CD4-positive, alpha-beta T cell treated with Interleukin-17A for 1 hour (primary cell): ENCODE measurements at regions not wholly inside any gene's neighbourhood (a gene's known extent, or its start where the extent isn't known, plus 50 kb on each side); places are given as distances from the start of the nearest gene placed in this dataset.
"Not testable (repeated sequence)": the region's sequence is repeated elsewhere in the genome, so short reads cannot be mapped to it uniquely, and the experiment has no call there.

Experiments
- DNase-seq: peaks from one replicate; pipeline ENCODE4 v3.0.0-alpha.2; 2020

DNA sequence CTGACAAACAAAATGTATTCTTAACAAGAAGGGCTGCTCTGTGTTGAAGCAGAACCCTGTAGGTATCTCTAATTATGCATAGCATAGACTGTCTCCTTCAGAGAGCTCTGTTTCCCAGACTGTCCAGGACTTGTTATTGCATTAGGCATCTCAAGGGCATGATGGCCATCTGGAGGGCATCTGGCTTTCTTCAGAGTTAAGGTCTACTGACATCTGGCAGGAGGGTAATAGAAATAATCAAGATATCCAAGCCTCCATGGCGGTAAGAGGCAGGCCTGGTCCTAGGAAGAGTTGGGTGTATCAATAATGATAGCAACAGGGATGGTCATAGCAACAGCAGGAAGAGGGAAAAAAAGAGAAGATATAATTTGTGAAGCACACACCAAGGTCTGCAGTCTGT lies 161.2 kb downstream of the TTC8 start:
- DNase-seq, result no peak

DNA sequence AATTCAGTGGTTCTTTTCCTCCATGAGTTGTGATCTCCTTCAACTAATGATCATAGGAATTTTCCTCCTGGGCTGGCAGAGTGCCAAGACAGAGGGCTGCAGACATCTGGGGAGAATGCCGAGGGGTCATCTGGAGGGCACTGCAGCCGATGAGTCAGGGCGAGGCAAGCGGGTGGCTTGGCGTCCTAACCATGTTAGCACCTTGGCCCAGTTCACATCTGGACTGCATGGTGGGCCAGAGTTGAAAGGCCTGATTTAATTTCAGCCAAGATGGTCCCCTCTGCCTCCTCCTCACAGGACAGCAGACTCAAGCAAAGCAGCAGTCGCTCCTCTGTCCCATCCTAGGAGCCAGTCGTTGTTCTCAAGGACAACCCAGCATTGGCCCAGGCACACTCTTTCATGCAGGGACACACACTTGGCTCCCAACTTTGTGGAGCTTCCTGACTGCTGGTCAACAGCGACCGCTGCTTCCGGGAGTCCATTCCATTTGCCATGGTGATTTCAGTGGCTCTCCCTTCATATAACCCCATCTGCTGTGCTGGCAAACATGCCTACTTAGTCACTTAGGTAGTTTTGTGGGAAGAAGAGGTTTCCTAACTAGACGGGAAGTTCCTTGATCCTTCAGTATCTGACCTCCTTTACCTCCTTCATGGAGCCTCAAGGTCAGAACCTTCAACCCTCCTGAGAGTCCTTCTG lies 161.8 kb downstream of the TTC8 start:
- no peak for DNase-seq

DNA sequence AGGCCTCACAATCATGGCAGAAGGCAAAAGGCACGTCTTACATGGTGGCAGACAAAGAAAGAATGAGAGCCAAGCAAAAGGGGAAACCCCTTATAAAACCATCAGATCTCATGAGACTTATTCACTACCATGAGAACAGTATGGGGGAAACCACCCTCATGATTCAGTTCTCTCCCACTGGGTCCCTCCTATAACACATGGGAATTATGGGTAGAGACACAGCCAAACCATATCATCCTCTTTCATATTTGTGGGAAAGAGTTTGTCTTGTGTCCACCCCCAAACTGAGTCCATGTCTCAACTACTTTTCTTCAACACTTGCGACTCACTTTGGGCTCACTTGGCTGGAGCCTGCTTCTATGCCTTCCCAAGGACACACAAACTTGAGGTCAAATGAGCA lies 162.5 kb downstream of the TTC8 start:
- not testable (repeated sequence) for DNase-seq

GRCh38 chr14:88987516-88987915 lies 163.1 kb downstream of the TTC8 start:
- DNase-seq, result no peak

DNA sequence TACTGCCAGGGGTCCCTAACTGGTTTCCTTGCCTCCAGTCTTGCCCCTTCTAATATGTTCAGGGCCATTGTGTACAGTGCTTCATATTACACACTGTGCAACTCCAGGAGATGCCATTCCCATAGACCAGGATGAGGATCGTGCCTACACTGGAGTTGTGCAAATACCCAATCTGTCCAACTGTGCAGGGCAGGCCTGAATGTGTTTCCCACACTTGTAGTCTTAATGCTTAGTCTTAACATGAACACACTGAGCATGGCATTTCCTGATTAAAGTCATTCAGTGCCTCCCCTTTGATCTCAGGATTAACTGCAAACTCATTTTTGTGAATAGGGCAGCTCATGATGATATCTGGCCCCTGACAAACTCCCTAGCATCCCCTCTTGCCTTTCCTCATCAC lies 165.5 kb downstream of the TTC8 start:
- no peak for DNase-seq

DNA sequence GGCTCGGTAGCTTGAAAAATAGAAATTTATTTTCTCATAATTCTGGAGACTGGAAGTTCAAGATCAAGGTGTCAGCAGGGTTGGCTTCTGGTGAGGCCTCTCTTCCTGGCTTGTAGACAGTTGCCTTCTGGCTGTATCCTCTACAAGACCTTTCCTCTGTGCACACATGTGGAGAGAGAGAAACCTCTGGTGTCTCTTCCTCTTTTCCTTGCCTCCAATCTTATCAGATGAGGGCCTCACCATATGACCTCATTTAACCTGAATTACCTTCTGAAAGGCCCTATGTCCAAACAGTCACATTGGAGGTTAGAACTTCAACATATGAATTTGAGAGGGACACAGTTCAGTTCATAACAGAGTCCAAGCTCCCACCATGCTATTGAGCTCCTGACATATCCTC lies 166.4 kb downstream of the TTC8 start:
- DNase-seq, result no peak

DNA sequence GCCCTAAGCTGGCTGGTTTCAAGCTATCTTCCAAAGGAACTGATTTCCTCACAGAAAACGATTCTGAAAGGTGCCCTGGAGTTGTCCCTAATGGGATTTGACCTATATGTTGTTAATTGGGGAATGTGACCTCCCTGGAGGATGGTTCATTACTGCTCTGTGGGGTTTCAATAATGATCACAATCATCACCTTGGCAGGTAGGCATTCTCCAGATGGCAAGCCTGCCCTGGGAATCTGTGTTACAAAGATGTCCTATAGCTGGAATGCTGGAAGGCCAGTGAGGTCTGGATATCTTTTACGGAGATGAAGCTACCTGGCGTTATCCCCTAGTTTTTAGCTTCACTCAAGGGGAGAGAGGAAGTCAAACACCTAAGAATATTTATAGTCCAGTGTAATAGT lies 167.6 kb downstream of the TTC8 start:
- DNase-seq, result no peak

- no peak for DNase-seq
Observed at GRCh38 chr14:88993946-88994345, 169.5 kb downstream of the TTC8 start.

GRCh38 chr14:88995437-88996198 lies 171.2 kb downstream of the TTC8 start:
- DNase-seq, result no peak

DNA sequence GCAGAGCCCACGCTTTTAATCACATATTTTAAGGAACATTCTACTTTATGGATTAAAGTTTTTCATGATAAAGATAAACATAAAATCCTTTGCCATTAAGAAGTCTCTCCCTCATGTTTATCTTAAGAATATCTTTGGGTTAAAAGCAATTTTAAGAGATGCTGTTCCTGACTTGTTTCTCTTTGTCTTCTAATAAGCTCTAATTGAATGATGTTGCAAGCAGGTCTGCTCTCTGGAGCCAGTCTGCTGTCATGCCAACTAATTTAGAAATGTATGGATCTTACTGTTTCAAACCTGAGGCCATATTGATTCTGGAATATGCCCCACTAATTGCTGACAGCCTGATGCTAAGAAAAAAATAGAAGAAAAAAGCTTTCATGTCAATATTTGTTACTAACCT lies 173.6 kb downstream of the TTC8 start:
- no peak for DNase-seq

DNA sequence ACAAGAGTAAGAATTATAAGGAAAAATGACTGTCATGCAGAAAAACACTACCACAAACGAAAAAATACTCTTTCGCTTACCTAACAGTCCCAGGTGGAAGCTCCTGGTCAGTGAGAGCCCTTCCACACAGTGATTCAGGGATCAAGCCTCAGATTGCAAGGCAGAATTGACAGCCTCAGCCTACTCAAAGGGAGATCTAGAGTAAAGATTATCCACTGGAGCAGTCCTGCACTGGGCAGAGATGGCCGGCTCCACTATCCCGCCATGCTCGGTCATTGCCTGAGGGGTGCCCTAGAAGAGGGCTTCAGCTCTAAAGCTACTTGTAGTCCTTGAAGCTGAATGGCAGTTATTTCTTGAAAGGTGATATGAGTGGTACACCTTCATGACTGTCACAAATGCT lies 174.7 kb downstream of the TTC8 start:
- DNase-seq, result no peak

DNA sequence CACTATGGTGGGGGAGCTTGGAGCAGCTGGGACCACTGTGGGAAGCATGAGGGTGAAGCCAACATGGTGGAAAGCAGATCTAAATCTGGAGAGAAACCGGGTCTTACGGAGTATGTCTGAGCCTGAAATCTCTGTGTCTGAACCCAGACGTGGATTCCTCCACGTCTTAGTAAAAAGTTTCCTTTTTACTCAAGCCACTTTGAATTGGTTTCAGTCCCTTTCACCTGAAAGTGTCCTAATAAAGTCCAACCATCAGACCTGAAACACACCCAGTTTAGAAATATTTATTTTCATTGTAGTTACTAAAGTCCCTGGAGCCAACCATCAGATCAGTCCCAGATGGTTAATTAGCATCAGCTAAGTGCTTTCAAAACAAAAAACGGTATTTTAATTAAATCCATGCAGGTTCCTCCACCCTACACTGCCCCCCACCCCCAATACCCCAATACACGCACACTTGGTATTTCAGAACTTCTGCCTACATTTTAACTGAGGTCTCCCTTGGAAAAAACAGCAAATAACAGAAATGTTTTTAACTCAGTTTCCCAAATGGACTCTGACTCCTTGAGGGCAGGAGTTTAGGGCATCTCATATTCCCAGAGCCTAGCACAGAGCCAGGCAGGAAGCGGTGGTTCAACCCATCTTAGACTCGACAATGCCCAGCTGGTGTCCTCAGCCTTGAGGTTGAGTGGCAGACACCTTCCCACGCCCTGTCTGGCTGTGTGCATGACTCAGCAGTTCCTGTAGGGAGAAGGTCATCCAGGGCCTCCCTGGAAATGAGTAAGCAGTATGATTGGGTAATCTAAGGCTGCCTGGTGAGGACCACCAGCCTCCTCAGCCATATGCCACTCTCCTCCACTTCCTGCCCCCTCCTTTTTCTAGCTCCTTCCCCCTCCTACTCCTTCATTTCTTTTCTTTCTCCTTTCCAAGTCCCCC lies 175.8 kb downstream of the TTC8 start:
- no peak for DNase-seq

DNA sequence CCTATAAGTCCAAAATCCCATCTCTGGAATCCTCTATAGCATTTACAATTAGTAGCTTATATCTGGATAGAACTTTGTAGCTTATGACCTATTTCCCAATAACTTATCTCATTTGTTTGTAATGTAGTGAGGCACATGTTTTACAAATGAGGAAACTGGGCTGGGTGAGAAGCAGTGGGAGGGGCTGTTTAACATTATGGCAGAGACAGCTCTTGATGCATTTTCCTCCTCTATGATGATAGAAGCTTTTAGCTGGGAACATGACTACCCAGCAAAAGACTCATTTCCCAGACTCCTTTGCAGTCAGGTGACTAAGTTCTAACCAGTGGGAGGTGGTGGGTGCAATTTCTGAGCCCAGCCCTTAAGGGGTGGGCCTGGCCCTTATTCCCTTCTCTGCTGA lies 179.7 kb downstream of the TTC8 start:
- no peak for DNase-seq

- no peak for DNase-seq
Observed at GRCh38 chr14:89007906-89008305, 183.5 kb downstream of the TTC8 start.

DNA sequence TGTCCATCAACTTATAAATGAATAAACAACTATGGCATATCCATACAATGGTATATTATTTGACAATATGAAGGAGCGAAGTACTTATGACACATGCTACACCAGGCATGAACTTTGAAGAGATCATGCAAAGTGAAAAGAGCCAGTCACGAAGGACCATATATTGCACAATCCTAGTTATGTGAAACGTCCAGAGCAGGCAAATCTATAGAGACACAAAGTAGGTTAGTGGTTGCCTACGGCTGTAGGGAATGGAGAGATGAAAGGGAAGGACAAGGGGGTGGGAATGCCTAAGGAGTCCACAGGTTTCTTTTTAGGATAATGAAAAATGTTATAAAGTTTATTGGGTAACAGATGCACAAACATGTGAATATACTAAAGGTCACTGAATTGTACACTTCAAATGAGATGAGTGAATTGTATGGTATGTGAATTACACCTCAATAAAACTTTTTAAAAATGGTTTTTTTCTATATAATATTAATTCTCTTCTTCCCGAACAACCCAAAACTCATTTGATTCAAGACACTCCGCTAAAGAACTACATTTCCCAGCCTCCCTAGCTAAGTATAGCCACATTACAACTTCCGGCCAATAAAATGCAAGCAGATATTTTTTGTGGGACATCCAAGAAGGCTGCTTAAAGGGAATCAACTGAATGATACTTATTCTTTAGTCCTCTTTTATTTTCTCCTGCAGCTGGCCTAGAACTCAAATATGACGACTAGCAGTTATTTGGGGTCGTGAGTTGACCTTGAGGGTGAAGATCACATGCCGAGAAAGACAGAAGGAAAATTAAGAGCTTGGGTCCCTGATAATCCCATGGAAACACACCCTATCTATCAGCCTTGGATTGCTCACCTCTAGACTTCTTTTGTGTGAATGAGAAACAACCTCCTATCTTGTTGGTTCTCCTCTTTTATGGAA lies 187.2 kb downstream of the TTC8 start:
- no peak for DNase-seq

GRCh38 chr14:89012282-89013097 lies 188.0 kb downstream of the TTC8 start:
- DNase-seq, result no peak

DNA sequence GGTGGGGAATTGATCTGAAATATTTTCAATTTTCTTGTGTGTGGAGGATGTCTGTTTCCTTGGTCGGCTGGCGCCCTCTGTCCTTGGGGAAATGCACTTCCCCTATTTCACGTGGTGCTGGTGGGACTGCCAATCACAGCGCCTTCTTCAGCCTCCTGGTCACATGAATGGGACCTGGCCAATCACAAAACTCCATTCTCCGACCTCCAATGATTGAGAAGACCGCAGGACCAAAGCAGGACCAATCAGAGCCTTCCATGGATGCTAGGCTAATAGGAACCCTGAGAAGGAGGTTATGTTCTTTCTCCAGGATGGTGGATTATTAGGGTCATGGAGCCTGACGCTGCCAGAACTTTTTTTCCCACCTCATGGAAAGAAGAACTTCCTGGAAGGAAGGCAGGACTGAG lies 188.7 kb downstream of the TTC8 start:
- no peak for DNase-seq

GRCh38 chr14:89013698-89014568 lies 189.5 kb downstream of the TTC8 start:
- no peak for DNase-seq

DNA sequence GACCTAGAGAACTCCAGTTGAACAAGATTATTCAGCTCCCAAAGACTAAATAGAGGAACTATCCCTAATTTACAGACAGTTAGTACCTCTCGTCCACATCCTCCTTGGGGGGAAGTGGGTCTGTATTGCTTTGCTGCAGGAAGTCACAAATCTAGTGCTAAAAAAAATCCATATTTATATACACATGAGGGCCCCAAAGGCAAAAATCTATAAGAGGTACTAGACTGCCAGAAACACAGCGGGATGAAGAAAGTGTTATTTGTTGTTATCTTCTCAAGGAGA lies 190.1 kb downstream of the TTC8 start:
- no peak for DNase-seq

- DNase-seq, result no peak
Observed at GRCh38 chr14:89015016-89015415, 190.6 kb downstream of the TTC8 start.

GRCh38 chr14:89017417-89017816 lies 193.0 kb downstream of the TTC8 start:
- no peak for DNase-seq
